ENCODE measurements at regions not wholly inside any gene's neighbourhood (a gene's known extent, or its start where the extent isn't known, plus 50 kb on each side); places are given as distances from the start of the nearest gene placed in this dataset.
"Not testable (repeated sequence)": the region's sequence is repeated elsewhere in the genome, so short reads cannot be mapped to it uniquely, and the experiment has no call there.

DNA sequence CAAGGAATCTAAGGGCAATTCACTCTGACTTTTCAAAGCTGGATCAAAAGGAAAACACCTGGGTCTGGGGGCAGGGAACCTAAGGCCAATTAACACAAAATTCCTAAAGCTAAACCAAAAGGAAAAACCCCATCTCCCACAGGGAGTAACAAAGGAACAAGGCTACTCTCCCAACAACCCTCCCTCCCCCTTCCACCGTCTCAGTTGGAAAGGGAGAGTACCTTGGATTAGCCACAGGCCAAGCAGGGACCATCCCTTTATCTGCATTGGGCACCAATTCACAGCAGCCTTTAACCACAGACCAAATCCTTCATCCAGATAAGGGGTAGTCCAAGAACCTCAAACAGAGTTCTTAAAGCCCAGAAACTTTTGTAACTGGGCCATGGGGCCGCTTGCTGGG is 153.0 kb downstream of the ZFY start:
- H3K14ac ChIP-seq (ENCODE audit: low read length in 2 of 2); DNase-seq; H3K4me3 ChIP-seq (ENCODE audit: insufficient read depth in 1 of 2, low read depth in 1 of 2, low read length in 2 of 2); H3K4me2 ChIP-seq (ENCODE audit: low read length, poor library complexity, severe bottlenecking); H2AFZ ChIP-seq (ENCODE audit: low read depth, low read length); H3K27ac ChIP-seq (ENCODE audit: low read length, poor library complexity, severe bottlenecking); H3K9me3 ChIP-seq (ENCODE audit: control insufficient read depth, low read length); H3K4ac ChIP-seq (ENCODE audit: low read depth in 1 of 2, low read length in 2 of 2); H4K91ac ChIP-seq (ENCODE audit: low read length); H3K18ac ChIP-seq (ENCODE audit: low read depth in 1 of 2, low read length in 2 of 2); H3K23ac ChIP-seq (ENCODE audit: low read length in 2 of 2); H2BK120ac ChIP-seq (ENCODE audit: low read depth, low read length); H3K9ac ChIP-seq (ENCODE audit: low read length); H3K27me3 ChIP-seq (ENCODE audit: control insufficient read depth in 1 of 2, insufficient read depth in 1 of 2, low read length in 2 of 2); H2BK12ac ChIP-seq (ENCODE audit: low read length in 2 of 2); H4K8ac ChIP-seq (ENCODE audit: low read length); H3K4me1 ChIP-seq (ENCODE audit: control insufficient read depth, insufficient read depth, low read depth, low read length); H2BK15ac ChIP-seq (ENCODE audit: low read depth, poor library complexity, severe bottlenecking); H2AK5ac ChIP-seq (ENCODE audit: low read length, severe bottlenecking); H3K79me1 ChIP-seq (replicated peaks; ENCODE audit: low read length, poor library complexity, severe bottlenecking); H2BK5ac ChIP-seq (ENCODE audit: low read depth, low read length, poor library complexity, severe bottlenecking); H3K36me3 ChIP-seq (ENCODE audit: control insufficient read depth in 1 of 2, insufficient read depth in 2 of 2, low read depth in 1 of 2, low read length in 2 of 2): not testable (repeated sequence)
- 27% methylated on average over 2 of the region's 2 CpGs for WGBS

DNA sequence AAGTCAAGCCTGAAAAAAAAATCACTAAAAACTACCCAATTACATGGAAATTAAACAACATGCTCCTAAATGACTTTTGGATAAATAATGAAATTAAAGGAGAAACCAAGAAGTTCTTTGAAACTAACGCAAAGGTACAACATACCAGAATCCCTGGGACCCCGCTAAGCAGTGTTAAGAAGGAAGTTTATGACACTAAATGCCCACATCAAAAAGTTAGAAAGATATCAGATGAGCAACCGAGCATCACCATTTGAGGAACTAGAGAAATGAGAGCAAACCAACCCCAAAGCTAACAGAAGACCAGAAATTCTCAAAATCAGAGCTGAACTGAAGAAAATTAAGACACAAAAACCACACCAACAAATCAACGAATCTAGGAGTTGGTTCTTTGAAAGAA is 173.5 kb downstream of the ZFY start:
- not testable (repeated sequence) for H2BK5ac ChIP-seq (ENCODE audit: low read depth, low read length, poor library complexity, severe bottlenecking); H2BK120ac ChIP-seq (ENCODE audit: low read depth, low read length); H3K18ac ChIP-seq (ENCODE audit: low read depth in 1 of 2, low read length in 2 of 2); H2BK15ac ChIP-seq (ENCODE audit: low read depth, poor library complexity, severe bottlenecking); H3K27me3 ChIP-seq (ENCODE audit: control insufficient read depth in 1 of 2, insufficient read depth in 1 of 2, low read length in 2 of 2); DNase-seq; H3K9ac ChIP-seq (ENCODE audit: low read length); H3K36me3 ChIP-seq (ENCODE audit: control insufficient read depth in 1 of 2, insufficient read depth in 2 of 2, low read depth in 1 of 2, low read length in 2 of 2); H4K91ac ChIP-seq (ENCODE audit: low read length); H3K79me1 ChIP-seq (replicated peaks; ENCODE audit: low read length, poor library complexity, severe bottlenecking); H3K23ac ChIP-seq (ENCODE audit: low read length in 2 of 2); H3K4ac ChIP-seq (ENCODE audit: low read depth in 1 of 2, low read length in 2 of 2); H3K4me2 ChIP-seq (ENCODE audit: low read length, poor library complexity, severe bottlenecking); H3K27ac ChIP-seq (ENCODE audit: low read length, poor library complexity, severe bottlenecking); H3K14ac ChIP-seq (ENCODE audit: low read length in 2 of 2); H2AFZ ChIP-seq (ENCODE audit: low read depth, low read length); H3K4me1 ChIP-seq (ENCODE audit: control insufficient read depth, insufficient read depth, low read depth, low read length); H2BK12ac ChIP-seq (ENCODE audit: low read length in 2 of 2); H3K4me3 ChIP-seq (ENCODE audit: insufficient read depth in 1 of 2, low read depth in 1 of 2, low read length in 2 of 2); H3K9me3 ChIP-seq (ENCODE audit: control insufficient read depth, low read length); H4K8ac ChIP-seq (ENCODE audit: low read length); H2AK5ac ChIP-seq (ENCODE audit: low read length, severe bottlenecking)
- WGBS, result 83% methylated on average over 1 of the region's 4 CpGs

DNA sequence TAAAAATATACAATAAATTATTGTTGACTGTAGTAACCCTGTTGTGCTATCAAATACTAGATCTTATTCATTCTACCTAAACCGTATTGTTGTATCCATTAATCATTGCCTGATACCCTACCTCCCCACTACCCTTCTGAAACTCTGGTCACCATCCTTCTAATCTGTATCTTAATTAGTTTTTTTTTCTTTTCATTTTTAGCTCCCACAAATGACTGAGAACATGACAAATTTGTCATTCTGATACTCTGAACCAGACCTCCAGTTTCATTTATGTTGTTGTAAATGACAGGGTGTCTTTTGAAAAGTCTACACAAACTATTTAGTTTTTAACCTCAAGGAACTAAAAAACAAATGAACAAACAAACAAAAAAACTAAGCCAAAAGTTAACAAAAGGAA is 185.1 kb downstream of the ZFY start:
- not testable (repeated sequence) for H2AK5ac ChIP-seq (ENCODE audit: low read length, severe bottlenecking)
- no CpG with 5 or more reads among the region's 1 CpG for WGBS

DNA sequence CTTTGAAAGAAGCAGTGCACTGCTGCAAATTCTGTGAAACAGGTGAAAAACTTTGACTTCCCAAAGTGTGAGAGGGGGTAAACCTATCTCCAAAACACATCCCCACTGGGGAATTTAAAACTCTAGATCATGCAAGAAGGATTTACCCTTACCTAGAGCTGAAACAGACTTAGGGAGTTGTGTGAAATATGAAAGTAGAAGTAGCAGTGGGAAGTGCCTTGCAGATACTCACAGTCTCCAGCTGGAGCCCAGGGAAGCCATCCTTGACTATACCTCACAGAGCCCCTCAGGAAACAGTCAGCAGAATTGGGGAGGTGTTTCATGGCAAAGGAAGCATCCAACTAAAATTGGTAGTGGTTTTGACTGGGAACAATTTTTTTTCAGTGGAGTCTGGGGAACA is 185.5 kb downstream of the ZFY start:
- H3K14ac ChIP-seq (ENCODE audit: low read length in 2 of 2); H2BK120ac ChIP-seq (ENCODE audit: low read depth, low read length); H2BK12ac ChIP-seq (ENCODE audit: low read length in 2 of 2); H2AK5ac ChIP-seq (ENCODE audit: low read length, severe bottlenecking); H4K91ac ChIP-seq (ENCODE audit: low read length); H3K36me3 ChIP-seq (ENCODE audit: control insufficient read depth in 1 of 2, insufficient read depth in 2 of 2, low read depth in 1 of 2, low read length in 2 of 2); H3K9me3 ChIP-seq (ENCODE audit: control insufficient read depth, low read length); H3K27ac ChIP-seq (ENCODE audit: low read length, poor library complexity, severe bottlenecking); H3K79me1 ChIP-seq (replicated peaks; ENCODE audit: low read length, poor library complexity, severe bottlenecking); H3K4me3 ChIP-seq (ENCODE audit: insufficient read depth in 1 of 2, low read depth in 1 of 2, low read length in 2 of 2); H3K4me2 ChIP-seq (ENCODE audit: low read length, poor library complexity, severe bottlenecking); H2AFZ ChIP-seq (ENCODE audit: low read depth, low read length); H3K27me3 ChIP-seq (ENCODE audit: control insufficient read depth in 1 of 2, insufficient read depth in 1 of 2, low read length in 2 of 2); H3K9ac ChIP-seq (ENCODE audit: low read length); H4K8ac ChIP-seq (ENCODE audit: low read length); H2BK15ac ChIP-seq (ENCODE audit: low read depth, poor library complexity, severe bottlenecking); H3K23ac ChIP-seq (ENCODE audit: low read length in 2 of 2); H3K4me1 ChIP-seq (ENCODE audit: control insufficient read depth, insufficient read depth, low read depth, low read length); DNase-seq; H3K4ac ChIP-seq (ENCODE audit: low read depth in 1 of 2, low read length in 2 of 2); H2BK5ac ChIP-seq (ENCODE audit: low read depth, low read length, poor library complexity, severe bottlenecking); H3K18ac ChIP-seq (ENCODE audit: low read depth in 1 of 2, low read length in 2 of 2): not testable (repeated sequence)

More for the DNA sequence above, 185.1 kb downstream of the ZFY start:
- not testable (repeated sequence) for H2AFZ ChIP-seq (ENCODE audit: low read depth, low read length); H2BK15ac ChIP-seq (ENCODE audit: low read depth, poor library complexity, severe bottlenecking); H3K36me3 ChIP-seq (ENCODE audit: control insufficient read depth in 1 of 2, insufficient read depth in 2 of 2, low read depth in 1 of 2, low read length in 2 of 2); H3K4me1 ChIP-seq (ENCODE audit: control insufficient read depth, insufficient read depth, low read depth, low read length); H3K14ac ChIP-seq (ENCODE audit: low read length in 2 of 2); H3K9ac ChIP-seq (ENCODE audit: low read length); H3K4me3 ChIP-seq (ENCODE audit: insufficient read depth in 1 of 2, low read depth in 1 of 2, low read length in 2 of 2); H2BK120ac ChIP-seq (ENCODE audit: low read depth, low read length); H3K23ac ChIP-seq (ENCODE audit: low read length in 2 of 2); DNase-seq; H3K4me2 ChIP-seq (ENCODE audit: low read length, poor library complexity, severe bottlenecking); H3K9me3 ChIP-seq (ENCODE audit: control insufficient read depth, low read length); H2BK5ac ChIP-seq (ENCODE audit: low read depth, low read length, poor library complexity, severe bottlenecking); H3K79me1 ChIP-seq (replicated peaks; ENCODE audit: low read length, poor library complexity, severe bottlenecking); H3K27me3 ChIP-seq (ENCODE audit: control insufficient read depth in 1 of 2, insufficient read depth in 1 of 2, low read length in 2 of 2); H3K4ac ChIP-seq (ENCODE audit: low read depth in 1 of 2, low read length in 2 of 2); H3K27ac ChIP-seq (ENCODE audit: low read length, poor library complexity, severe bottlenecking); H3K18ac ChIP-seq (ENCODE audit: low read depth in 1 of 2, low read length in 2 of 2); H2BK12ac ChIP-seq (ENCODE audit: low read length in 2 of 2); H4K8ac ChIP-seq (ENCODE audit: low read length); H4K91ac ChIP-seq (ENCODE audit: low read length)
